Activated gamma-delta T cell treated with anti-CD3 and anti-CD28 coated beads, Interleukin-2, amount 50 U/mL, for 16 hours (primary cell): ENCODE measurements at regions not wholly inside any gene's neighbourhood (a gene's known extent, or its start where the extent isn't known, plus 50 kb on each side); places are given as distances from the start of the nearest gene placed in this dataset.
"Not testable (repeated sequence)": the region's sequence is repeated elsewhere in the genome, so short reads cannot be mapped to it uniquely, and the experiment has no call there.

ENCODE experiments used
- DNase-seq: peaks from one replicate; pipeline ENCODE4 v3.0.0-alpha.2; 2020; ENCODE audit warnings: low read depth

DNA sequence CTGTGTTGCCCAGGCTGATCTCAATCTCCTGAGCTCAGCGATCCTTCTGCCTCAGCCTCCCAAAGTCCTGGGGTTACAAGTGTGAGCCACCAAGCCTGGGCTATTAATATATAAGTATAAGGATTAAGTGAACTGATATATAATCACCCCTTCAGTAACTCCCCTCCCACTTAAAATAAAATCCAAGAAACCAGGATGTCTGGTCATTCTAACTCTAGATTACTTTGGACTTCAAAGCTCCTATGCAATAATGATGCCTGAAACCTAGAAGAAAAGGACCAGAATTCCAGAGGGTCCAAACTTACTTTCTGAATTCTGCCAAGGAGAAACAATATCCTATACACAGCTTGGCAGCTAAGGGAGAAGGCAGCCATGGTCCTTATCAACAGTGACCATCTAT is 206.8 kb upstream of the ZNF217 start:
- DNase-seq, result no peak

DNA sequence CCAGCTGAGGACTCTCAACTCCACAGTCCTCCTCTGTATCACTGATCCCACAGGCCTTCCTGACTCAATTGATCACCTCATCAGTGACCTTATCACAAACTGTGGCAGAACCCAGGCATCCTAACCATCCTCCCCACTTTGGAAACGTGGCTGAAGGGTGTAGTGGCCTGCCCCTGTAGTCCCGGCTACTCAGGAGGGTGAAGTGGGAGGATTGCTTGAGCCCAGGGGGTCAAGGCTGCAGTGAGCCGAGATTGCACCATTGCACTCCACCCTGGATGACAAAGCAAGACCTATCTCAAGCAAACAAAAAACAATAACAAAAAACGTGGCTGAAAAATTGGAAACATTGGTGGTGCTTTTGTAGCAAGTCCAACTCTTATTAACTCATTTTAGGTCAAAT is 203.4 kb upstream of the ZNF217 start:
- no peak for DNase-seq

DNA sequence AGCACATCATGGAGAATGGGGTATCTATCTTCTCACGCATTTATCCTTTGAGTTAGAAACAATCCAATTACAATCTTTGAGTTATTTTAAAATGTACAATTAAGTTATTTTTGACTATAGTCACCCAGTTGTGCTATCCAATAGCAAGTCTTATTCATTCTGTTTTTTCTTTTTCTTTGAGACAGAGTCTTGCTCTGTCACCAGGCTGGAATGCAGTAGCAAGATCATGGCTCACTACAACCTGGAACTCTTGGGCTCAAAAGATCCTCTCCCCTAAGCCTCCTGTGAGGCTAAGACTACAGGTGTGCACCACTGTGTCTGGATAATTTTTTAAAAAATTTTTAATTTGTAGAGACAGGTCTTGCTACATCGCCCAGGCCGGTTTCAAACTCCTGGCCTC is 201.5 kb upstream of the ZNF217 start:
- no peak for DNase-seq

DNA sequence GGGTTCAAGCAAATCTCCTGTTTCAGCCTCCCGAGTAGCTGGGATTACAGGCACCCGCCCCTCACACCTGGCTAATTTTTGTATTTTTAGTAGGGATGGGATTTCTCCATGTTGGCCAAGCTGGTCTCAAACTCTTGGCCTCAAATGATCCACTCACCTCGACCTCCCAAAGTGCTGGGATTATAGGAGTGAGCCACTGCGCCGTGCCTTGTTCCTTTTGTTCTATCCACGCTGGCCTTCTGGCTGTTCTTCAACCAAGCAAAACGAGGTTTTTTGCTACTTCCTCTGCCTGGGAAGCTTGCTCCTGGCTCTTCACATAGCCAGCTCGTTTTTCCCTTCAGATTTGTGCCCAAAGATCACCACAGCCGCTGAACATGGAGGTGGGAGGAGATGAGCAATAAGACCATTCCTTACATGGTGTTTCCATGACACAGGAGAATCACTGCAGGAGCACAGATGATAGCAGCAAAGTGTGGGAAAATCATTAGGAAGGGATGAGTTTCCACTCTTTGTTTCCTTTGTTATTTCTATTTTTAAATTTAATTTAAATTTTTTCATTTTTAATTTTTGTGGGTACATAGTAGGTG is 201.0 kb upstream of the ZNF217 start:
- no peak for DNase-seq

DNA sequence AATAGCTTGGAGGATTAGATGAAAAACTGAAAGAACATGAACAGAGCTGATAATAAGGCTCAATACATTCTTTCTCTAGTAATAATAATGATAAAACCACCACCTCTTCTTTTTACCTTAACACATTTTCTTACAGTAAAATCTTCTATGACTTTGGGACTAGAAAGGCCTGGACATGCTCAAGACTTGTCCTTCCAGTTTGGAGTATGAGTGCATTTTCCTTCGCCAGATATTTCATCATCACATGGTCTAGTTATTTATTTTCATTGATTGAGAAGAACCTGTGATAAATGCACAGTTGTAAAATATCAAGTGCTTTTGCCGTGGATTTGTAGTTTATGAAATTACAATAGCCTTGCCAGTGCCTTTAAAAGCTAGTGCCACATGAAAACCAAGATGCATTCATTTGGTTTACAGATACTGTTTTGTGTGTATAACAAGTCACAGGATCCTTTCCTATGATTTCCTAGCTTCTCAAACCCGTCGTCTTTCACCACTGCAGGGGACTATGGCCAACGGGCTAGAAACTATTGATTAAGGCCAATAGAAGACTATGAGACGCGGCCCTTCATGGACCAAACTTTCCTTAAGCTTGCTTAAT is 200.2 kb upstream of the ZNF217 start:
- DNase-seq, result no peak

DNA sequence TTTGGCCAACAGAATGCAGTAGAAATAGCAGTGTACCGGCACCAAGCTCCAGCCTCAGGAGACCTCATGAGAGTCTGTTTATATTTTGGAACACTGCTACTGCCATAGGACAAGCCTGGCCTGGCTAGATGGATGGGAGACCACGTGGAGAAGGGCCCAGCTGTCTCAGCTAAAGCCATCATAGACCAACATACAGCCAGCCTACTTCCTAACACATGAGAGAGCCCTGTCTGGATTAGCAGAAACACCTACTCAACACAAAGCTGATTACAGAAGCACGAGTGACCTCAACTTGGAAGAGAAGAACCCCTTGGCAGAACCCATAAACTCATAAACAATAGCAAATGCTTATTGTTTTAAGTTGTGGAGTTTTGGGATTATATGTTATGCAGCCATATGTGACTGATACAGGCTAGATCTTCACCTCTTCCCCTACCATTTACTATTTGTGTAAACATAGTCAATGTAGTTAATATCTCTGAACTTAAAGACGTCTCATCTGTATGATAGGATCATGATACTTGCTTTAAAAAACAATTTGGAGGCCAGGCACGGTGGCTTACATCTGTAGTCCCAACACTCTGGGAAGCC is 199.4 kb upstream of the ZNF217 start:
- DNase-seq, result no peak

DNA sequence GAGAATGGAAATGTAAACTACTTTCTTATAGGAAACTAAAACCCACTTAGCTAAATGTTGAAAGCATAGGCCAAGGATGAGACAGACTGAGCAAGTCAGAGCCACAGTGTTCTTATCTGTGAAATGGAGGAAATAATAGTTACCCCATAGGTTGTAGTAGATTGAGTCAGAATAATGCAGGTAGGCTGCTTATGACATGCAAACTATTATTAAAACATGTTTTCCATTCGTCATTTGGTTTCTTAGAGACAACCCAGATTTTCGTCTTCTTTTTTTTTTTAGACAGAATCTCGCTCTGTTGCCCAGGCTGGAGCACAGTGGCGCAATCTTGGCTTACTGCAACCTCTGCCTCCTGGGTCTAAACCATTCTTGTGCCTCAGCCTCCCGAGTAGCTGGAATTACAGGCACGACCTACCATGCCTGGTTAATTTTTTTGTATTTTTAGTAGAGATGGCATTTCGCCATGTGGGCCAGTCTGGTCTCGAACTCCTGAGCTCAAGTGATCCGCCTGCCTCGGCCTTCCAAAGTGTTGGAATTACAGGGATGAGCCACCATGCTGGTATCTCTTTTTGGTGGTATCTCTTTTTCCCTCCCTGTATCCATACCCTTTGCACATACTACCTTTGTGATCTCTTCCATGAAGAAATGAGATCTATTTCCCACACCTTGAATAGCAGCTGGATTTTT is 196.5 kb upstream of the ZNF217 start:
- DNase-seq, result no peak

DNA sequence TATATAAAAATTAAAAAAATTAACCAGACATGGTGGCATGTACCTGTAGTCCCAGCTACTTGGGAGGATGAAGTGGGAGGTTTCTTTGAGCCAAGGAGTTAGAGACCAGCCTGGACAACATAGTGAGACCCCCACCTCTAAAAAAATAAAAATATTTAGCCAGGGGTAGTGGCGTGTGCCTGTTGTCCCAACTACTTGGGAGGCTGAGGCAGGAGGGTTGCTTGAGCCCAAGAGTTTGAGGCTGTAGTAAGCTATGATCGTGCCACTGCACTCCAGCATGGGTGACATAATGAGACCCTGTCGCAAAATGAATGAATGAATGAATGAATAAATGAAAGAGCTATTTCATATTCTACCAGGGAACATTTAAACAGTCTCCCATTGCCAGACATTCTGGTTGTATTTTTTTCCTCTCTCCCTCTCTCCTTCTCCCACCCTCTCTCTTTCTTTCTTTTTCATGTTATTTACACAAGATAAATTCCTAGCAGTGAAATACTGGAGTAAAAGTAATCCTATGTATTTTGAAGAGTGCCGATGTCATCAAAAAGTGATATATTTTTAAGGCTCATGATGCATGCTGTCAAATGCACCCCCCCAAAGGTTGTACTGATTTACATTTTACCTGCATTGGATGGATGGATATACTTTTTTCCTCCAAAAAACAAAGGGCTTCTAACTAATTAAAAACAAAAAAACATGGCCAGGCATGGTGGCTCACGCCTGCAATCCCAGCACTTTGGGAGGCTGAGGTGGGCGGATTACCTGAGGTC is 194.8 kb upstream of the ZNF217 start:
- DNase-seq, result no peak

DNA sequence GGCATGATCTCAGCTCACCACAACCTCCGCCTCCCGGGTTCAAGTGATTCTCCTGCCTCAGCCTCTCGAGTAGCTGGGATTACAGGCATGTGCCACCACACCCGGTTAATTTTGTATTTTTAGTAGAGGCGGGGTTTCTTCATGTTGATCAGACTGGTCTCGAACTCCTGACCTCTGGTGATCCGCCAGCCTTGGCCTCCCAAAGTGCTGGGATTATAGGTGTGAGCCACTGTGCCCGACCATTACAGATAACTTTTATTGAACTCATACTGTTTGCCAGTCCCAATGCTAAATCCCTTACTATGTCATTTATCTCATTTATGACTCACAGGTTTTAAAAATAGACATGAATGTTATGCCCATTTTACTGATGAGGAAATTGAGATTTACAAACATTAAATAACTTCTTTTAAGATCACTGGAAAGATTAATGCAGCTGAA is 193.9 kb upstream of the ZNF217 start:
- DNase-seq, result not testable (repeated sequence)

DNA sequence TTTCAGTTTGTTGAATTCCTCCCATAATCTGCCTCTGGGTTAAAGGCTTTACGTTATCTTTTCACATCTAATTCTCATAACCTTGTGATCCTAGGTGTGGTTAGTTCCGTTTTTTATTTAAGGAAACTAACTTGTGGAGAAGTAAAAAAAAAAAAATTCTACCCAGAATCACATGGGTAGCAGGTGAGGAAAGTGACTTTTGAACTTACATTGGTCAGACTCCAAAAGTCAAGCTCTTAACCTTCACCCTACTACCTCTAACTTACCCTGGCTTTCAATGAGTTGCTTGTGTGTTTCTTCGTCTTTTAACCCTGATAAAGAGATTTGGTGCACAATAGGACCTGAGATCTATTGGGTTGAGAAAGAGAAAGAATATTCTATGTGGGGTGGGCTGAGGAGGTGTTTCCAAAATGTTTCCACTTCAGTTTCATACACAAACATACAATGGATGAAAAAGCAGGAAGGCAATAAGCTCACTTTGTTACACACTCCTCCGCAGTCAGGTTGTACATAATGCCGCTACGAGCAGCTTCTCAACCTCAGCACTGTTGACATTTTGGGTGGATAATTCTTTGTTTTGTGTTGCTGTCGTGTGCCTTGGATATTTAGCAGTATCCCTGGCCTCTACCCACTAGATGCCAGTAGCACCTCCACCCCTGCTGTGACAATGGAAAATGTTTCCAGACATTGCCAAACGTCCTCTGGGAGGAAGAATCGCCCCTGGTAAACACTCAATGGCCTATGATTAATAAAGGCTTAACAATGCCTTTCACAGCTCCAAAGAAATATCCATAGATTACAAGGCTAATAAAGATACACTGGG is 193.0 kb upstream of the ZNF217 start:
- no peak for DNase-seq

DNA sequence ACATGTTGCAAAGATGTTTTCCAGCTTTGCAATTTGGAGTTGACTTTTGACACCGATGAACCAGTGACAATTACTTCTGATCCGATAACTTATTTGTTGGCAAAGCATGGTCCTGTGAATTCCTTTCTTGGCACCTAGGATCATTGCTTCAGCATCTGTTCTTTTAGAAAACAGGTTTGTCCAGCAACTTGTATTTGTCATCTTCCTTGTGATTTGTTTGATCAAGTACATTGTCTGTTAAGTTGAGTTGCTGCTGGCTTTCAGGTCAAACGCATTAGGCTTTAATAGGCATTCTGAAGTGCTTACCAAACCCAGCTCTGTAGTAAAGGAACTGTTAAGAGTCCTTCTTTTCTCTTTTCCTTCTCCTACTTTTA is 192.4 kb upstream of the ZNF217 start:
- DNase-seq, result no peak

DNA sequence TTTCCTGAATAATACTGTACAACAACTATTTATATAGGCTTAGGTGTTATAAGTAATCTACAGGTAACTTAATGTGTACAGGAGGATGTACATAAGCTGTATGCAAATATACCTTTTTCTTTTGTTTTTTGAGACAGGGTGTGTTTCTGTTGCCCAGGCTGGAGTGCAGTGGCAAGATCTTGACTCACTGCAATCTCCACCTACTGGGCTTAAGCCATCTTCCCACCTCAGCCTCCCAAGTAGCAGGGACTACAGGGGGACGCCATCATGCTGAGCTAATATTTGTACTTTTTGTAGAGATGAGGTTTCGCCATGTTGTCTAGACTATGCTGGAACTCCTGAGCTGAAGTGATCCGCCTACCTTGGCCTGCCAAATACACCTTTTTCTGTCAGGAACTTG is 191.7 kb upstream of the ZNF217 start:
- no peak for DNase-seq

DNA sequence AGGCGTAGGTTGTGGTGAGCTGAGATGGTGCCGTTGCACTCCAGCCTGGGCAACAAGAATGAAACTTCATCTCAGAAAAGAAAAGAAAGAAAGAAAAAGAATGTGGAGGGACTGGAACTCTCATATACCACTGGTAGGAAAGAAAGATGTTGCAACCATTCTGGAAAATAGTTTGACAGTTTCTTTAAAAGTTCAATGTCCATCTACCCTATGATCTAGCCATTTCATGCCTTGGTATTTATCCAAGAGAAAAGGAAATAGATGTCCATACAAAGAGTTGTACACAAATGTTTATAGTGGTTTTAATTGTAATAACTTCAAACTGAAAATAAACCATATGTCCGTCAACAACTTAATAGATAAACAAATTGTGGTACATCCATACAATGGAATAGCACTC is 190.1 kb upstream of the ZNF217 start:
- DNase-seq, result no peak

DNA sequence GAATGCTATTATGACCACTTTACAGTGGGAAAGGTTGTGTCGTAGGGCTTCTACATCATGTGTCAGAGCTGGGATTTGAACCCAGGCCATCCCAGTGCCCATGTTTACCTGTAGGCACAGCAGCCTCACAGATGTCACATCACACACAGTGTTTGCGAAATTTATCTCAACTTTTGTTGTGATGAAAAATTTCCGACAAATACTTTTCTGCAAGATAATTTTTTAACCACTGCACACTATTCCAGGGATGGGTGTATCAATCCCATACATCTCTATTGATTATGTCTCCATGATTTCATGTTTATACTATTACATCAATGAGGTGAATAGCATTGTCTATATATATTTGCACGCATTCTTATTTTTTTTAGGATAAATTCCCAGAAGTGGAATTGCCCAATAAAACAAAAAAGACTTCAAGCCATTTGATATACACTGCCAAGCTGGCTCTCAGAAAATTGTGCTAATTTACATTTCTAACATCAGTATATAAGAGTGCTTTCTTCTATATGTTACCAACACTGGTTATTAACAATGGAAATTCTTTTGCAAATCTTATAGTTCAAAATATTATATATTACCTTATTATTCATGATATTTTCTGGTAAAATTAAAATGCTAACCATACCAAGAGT is 189.1 kb upstream of the ZNF217 start:
- no peak for DNase-seq

DNA sequence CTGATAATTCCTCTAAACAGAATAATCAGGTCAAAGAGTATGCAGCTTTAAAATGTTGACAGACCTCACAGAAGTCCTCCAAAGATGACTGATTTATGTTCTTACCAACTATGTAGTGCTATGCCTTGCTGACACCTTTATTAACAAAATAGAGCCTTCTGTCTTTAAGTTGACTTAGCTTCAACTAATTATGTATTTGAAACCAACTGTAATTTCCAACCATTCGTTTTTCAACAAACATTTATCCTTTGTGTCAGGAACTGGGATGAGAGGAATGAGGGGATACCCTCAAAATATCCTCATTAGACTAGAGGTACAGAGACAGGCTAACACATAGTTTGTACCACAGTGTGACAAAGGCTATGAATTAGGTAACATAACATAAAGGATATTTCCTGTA is 186.2 kb upstream of the ZNF217 start:
- no peak for DNase-seq

DNA sequence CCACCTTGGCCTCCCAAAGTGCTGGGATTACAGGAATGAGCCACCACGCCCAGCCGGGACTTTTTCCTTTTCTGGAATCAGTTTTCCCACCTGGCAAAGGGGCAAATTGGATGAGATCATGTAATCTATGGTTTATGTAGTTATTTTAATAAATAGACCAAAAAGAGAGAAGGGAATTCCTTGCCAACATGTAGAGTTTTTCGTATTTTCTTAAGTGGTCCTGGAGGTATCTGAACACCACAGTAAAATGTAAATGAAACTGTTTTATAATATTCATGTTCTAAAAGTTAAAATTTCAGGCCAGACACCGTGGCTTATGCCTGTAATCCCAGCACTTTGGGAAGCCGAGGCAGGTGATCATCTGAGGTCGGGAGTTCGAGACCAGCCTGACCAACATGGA is 185.1 kb upstream of the ZNF217 start:
- DNase-seq, result no peak

DNA sequence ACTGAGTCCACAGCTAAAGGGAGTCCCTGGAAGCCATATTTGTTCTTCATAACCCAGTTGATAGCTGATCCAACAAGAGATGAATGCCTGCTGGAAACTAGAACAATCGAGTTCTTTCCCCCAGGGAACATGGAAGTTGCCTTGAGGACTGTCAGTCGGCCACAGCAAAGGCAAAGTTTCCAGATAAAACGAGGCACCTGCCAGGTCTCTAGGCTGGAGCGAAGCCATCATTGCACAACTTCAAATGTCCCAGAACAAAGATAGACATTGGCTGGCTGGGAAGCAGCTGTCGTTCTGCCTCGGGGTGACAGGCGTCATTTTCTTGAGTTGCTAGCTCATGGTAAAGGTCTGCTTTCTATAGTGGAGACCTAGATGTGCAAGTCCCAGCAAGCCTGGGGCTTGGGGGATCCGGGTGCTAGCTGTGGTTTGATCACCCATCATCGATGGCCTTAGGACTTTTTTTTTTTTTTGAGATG is 184.4 kb upstream of the ZNF217 start:
- no peak for DNase-seq

DNA sequence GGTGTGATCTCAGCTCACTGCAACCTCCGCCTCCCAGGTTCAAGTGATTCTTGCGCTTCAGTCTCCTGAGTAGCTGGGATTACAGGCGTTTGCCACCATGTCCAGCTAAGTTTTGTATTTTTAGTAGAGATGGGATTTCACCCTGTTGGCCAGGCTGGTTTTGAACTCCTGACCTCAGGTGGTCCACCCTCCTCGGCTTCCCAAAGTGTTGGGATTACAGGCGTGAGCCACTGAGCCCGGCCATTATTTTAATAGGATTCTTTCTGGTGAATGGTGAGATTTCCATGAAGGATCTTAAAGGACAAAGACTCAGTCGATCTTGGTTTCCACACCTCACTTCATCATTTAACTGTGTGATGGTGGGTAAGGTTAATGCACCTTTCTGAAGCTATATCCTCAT is 183.8 kb upstream of the ZNF217 start:
- DNase-seq, result not testable (repeated sequence)

DNA sequence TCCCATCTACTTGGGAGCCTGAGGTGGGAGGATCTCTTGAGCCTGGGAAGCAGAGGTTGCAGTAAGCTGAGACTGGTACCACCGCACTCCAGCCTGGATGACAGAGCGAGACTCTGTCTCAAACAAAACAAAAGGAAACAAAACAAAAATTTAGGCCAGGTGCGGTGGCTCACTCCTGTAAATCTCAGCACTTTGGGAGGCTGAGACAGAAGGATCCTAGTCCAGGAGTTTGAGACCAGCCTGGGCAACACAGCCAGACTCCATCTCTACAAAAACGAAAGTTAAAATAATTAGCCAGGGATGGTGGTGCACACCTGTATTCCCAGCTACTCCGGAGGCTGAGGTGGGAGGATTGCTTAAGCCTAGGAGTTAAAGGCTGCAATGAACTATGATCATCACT is 183.2 kb upstream of the ZNF217 start:
- no peak for DNase-seq

DNA sequence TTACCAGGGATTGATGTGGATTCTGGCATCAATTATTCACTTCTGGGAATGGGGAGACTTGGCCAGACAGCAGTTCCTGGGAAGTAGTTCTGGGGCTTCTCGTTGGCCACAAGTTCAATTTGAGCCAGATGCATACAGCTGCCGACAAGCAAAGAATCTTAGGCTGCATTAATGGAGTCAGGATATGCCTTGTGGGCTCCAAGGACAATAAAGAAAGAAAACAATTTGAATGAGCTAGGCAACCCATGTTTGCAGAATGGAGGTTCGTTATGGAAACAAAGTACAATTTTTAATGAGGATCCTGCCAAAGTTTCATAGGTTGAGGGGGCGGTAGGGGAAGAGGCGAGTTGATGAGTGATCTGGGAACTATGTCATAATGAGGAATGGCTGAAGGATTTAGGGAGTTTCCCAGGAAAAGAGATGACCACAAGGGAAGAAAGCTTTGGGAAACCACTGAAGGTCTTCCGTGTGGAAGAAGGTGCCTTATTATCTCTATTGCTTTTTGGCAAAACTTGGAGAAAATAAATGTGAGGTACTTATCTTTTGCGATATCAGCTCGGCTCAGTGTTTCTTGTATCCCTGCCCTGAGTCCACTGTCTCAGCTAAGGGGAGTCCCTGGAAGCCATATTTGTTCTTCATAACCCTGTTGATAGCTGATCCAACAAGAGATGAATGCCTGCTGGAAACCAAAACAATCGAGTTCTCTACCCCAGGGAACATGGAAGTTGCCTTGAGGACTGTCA is 181.0 kb upstream of the ZNF217 start:
- DNase-seq, result no peak
